BJ (cell line): ENCODE measurements at regions not wholly inside any gene's neighbourhood (a gene's known extent, or its start where the extent isn't known, plus 50 kb on each side); places are given as distances from the start of the nearest gene placed in this dataset.

ENCODE experiments used
- CTCF ChIA-PET: fragments of 350-600 bp; formaldehyde crosslinking; extraction: SDS; loops from one replicate; lab custom pipeline; 2021; ENCODE audit warnings: antibody characterized with exemption, inconsistent platforms; lab: Yijun Ruan, JAX
- POLR2A ChIA-PET: fragments of 300-600 bp; sonication (Branson Sonifier 250); formaldehyde crosslinking; extraction: SDS; loops from one replicate; lab custom pipeline; 2021; ENCODE audit warnings: antibody characterized with exemption; lab: Charles Lee
- DNase-seq: peaks from one replicate; pipeline ENCODE4 v3.0.0-alpha.2; 2011; ENCODE audit warnings: low read depth
- H3K27me3 ChIP-seq: 2 replicates; pipeline ENCODE4 v1.6.0; 2011; ENCODE audit warnings: low read length; ENCODE audit not compliant: control insufficient read depth, insufficient read depth
- H3K36me3 ChIP-seq: 2 replicates; pipeline ENCODE4 v1.5.1; 2011; ENCODE audit warnings: low read length; ENCODE audit not compliant: control insufficient read depth, insufficient read depth
- H3K4me3 ChIP-seq: 2 replicates; pipeline ENCODE4 v1.5.1; 2011; ENCODE audit warnings: low read depth, mild to moderate bottlenecking, control low read depth, low read length
- TF ChIP-seq, protein P1 (sequence below): IDR thresholded peaks from 2 replicates; pipeline ENCODE4 v1.5.1; 2011; ENCODE audit warnings: low read depth, mild to moderate bottlenecking, control low read depth, inconsistent platforms, low read length, moderate library complexity; ENCODE audit not compliant: insufficient read depth

DNA sequence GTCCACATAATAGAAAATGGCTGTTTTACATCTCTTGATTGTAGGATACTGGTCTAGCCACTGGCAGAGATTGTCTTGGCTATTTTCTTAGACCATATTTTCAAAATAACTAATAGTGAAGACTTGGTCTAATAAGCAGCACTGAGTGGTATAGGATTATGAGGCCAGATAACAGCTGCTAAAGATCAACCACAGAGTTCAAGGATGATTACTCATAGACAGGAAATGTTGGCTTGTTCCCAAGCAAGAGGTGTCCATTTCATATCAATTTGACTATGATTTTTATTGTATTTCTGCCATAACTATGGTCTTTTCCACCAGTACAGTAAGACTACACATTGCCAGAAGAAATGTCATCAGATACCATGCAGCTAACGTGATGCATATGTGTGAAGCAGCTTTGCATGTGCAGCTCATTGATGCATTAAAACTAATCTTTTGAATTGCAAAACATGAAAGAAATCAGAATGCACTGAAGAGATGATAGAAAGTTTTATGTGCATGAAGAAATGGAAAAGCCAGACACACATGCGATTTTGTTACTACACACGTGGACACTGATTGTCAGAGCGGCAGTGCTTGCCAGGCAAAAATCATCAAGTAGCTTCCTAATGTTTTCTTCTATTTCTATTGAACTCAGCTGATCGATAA, 693.3 kb downstream of the CDH11 start:
- DNase-seq: no peak
- CTCF ChIA-PET: no interaction called here
- POLR2A ChIA-PET: interaction anchor here (0.6 to 1.0 kb wide), 2 partner anchors 73 to 105 kb away, joined by 3 to 4 read pairs; no protein-coding TSS in a partner anchor

DNA sequence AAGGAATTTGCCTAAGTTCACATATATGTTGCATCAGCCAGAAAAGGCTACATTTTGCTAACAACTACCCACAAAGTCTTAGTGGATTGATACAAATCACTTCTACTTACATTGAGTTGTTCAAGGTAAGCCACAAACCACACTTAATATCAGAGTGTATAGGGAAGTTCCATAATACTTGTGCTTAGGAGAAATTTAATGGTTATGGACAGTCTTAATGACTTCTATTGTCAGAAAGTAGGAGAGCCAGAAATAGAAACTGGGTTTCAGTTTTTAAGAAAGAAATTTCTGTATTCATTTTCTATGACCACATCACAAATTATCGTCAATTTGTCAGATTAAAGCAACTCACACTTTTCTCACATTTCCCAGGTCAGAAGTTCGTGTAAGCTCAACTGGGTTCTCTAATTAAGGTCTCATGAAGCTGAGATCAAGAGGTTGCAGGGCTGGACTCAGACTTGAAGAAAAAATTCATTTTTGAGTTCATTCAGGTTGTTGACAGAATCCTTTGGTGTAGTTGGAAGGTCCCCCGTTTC, 695.7 kb downstream of the CDH11 start:
- POLR2A ChIA-PET: no interaction called here
- TF ChIP-seq, protein P1, sequence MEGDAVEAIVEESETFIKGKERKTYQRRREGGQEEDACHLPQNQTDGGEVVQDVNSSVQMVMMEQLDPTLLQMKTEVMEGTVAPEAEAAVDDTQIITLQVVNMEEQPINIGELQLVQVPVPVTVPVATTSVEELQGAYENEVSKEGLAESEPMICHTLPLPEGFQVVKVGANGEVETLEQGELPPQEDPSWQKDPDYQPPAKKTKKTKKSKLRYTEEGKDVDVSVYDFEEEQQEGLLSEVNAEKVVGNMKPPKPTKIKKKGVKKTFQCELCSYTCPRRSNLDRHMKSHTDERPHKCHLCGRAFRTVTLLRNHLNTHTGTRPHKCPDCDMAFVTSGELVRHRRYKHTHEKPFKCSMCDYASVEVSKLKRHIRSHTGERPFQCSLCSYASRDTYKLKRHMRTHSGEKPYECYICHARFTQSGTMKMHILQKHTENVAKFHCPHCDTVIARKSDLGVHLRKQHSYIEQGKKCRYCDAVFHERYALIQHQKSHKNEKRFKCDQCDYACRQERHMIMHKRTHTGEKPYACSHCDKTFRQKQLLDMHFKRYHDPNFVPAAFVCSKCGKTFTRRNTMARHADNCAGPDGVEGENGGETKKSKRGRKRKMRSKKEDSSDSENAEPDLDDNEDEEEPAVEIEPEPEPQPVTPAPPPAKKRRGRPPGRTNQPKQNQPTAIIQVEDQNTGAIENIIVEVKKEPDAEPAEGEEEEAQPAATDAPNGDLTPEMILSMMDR: no peak
- Histone ChIP-seq H3K27me3 (no peaks in the 10 kb centered on the region), H3K4me3 (no peak overlapping the region), H3K36me3 (no peaks in the 10 kb centered on the region)
- CTCF ChIA-PET: interaction anchor here (0.7 to 0.8 kb wide), 2 partner anchors 242 to 1882 kb away, joined by 3 read pairs; no protein-coding TSS in a partner anchor
- no peak for DNase-seq

More for the DNA sequence above, 693.3 kb downstream of the CDH11 start:
- H3K4me3 ChIP-seq: no peak overlapping the region
- no peaks in the 10 kb centered on the region for H3K36me3 ChIP-seq
- H3K27me3 ChIP-seq: no peaks in the 10 kb centered on the region
- TF ChIP-seq, protein P1: no peak

DNA sequence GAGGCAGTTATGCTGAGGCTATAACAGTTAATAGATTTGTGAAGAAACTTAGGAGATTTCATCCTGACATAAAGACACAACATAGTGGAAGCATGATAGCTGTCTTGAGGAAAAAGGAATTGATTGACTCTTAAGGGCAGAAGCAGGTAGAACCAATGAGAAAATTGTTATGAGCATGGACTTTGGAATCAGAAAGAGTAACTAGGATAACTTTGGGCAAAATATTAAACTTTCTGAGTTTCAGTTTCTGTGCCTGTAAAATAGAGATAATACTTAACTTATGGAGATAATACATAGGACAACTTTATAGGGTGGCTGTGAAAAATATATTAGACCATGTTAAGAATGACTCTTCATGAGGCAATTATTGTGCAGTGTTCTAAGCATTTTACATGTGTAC, 696.5 kb downstream of the CDH11 start:
- POLR2A ChIA-PET: no interaction called here
- H3K27me3 ChIP-seq: no peaks in the 10 kb centered on the region
- CTCF ChIA-PET: no interaction called here
- no peak overlapping the region for H3K4me3 ChIP-seq
- no peak for DNase-seq
- H3K36me3 ChIP-seq: no peaks in the 10 kb centered on the region
- TF ChIP-seq, protein P1: no peak

DNA sequence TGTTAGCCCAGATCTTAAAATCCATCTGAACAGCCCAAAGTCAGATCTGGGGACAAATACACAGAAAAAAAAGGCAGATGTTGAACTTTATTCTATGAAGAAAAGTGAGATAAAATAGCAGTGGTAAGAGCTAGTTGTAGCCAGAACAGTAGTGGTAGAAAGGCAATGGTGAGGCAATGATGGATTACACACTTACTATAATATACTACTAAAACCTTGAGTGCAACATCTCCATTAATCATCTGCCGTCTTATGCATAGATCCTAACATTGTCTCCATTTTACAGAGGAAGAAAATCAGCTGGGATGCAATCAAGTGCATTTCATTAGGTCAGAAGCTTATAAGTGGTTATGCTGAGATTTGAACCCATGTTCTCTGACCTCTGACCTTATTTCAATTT, 699.6 kb downstream of the CDH11 start:
- TF ChIP-seq, protein P1: no peak
- ChIA-PET CTCF (interaction anchor here (0.8 kb wide), 1 partner anchor 15 kb away, joined by 3 read pairs; no protein-coding TSS in a partner anchor), POLR2A (no interaction called here)
- H3K4me3 ChIP-seq: no peak overlapping the region
- DNase-seq: no peak
- H3K27me3 ChIP-seq: no peaks in the 10 kb centered on the region
- H3K36me3 ChIP-seq: no peaks in the 10 kb centered on the region

DNA sequence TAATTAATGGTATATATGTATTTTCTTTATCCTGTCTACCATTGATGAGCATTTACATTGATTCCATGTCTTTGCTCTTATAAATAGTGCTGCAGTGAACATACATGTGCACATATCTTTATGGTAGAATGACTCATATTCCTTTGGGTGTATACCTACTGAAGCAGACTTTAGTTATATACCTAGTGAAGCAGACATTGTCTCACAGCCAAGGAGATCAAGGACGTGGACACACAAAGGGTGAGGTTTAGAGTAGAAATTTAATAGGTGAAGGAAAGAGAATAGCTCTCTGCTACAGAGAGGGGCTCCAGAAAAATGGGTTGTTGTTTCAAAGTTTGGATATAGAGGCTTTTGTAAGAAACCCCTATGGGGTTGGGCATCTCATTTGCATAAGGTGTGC, 700.3 kb downstream of the CDH11 start:
- TF ChIP-seq, protein P1: no peak
- DNase-seq: no peak
- Histone ChIP-seq H3K4me3 (no peak overlapping the region), H3K27me3 (no peaks in the 10 kb centered on the region), H3K36me3 (no peaks in the 10 kb centered on the region)
- ChIA-PET CTCF (no interaction called here), POLR2A (no interaction called here)
